Naive B cell (primary cell): ENCODE measurements at regions not wholly inside any gene's neighbourhood (a gene's known extent, or its start where the extent isn't known, plus 50 kb on each side); places are given as distances from the start of the nearest gene placed in this dataset.
"Not testable (repeated sequence)": the region's sequence is repeated elsewhere in the genome, so short reads cannot be mapped to it uniquely, and the experiment has no call there.

Experiments
- ATAC-seq, 2 donors: fragments of 150-1000 bp; cut with Tn5 transposase; 2 replicates each; pipeline ENCODE4 v1.10.0; 2021; ENCODE audit warnings: low read depth in 2 of 2, mild to moderate bottlenecking in 2 of 2, moderate library complexity in 2 of 2
- DNase-seq: peaks from one replicate; pipeline ENCODE4 v3.0.0; 2022
- H3K27ac Mint-ChIP-seq, 6 donors: one replicate each; pipeline ENCODE4 v1.8.0; 2020 to 2022; ENCODE audit warnings: mild to moderate bottlenecking in 6 of 6, mixed read lengths in 6 of 6, moderate library complexity in 5 of 6, inconsistent platforms in 2 of 6
- H3K27me3 Mint-ChIP-seq, 3 donors: one replicate each; pipeline ENCODE4 v1.8.0; 2021 to 2022; ENCODE audit warnings: mixed read lengths in 3 of 3, mild to moderate bottlenecking in 1 of 3
- H3K36me3 Mint-ChIP-seq, 2 donors: one replicate each; pipeline ENCODE4 v1.8.0; 2020 to 2022; ENCODE audit warnings: mixed read lengths in 2 of 2, inconsistent platforms in 1 of 2, mild to moderate bottlenecking in 1 of 2
- H3K4me1 Mint-ChIP-seq, 3 donors: one replicate each; pipeline ENCODE4 v1.8.0; 2020 to 2022; ENCODE audit warnings: mixed read lengths in 3 of 3, inconsistent platforms in 1 of 3, mild to moderate bottlenecking in 1 of 3, moderate library complexity in 1 of 3
- H3K4me3 Mint-ChIP-seq, 8 donors: one replicate each; pipeline ENCODE4 v1.8.0; 2020 to 2022; ENCODE audit warnings: mild to moderate bottlenecking in 8 of 8, mixed read lengths in 8 of 8, moderate library complexity in 8 of 8, inconsistent platforms in 2 of 8
- H3K9me3 Mint-ChIP-seq, 7 donors: one replicate each; pipeline ENCODE4 v1.8.0; 2020 to 2022; ENCODE audit warnings: mixed read lengths in 7 of 7, mild to moderate bottlenecking in 5 of 7, inconsistent platforms in 2 of 7, moderate library complexity in 1 of 7

DNA sequence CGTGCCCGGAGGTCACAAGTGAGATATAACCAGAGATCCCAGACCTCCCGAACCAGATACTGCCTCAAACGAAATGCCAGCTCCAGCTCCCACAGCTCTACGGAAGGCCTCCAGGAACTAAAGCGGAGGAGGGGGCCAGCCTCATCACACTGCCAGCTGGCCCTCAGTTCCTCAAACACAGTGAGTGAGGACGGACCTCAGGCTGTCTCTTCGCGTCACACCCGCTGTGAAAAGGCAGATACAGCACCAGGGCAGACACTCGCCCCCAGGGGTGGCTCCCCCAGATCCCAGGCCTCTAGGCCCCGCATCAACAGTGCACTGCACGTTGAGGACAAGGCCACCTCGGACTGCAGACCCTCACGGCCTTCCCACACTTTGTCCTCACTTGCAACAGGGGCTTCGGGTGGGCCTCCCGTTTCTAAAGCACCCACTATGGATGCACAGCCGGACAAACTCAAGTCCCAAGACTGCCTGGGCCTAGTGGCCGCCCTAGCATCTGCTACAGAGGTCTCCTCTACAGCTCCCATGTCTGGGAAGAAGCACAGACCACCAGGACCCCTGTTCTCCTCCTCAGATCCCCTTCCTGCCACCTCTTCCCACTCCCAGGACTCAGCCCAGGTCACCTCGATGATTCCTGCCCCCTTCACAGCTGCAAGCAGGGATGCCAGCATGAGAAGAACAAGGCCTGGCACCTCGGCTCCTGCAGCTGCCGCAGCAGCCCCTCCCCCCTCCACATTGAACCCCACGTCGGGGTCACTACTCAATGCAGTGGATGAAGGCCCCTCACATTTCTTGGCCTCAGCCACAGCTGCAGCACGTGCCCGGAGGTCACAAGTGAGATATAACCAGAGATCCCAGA lies 149.3 kb upstream of the C1QTNF3 start:
- DNase-seq, H3K4me3 Mint-ChIP-seq, H3K9me3 Mint-ChIP-seq, H3K27me3 Mint-ChIP-seq, ATAC-seq: not testable (repeated sequence)
- Mint-ChIP-seq H3K27ac (peak overlapping the region in 4 of 6 donors; percentile 35 to 70 (median 43)), H3K36me3 (peaks cover 24 to 33% of the 10 kb centered on the region in 2 donors), H3K4me1 (peaks cover 18 to 20% (median 18%) of the 10 kb centered on the region in 3 donors)

DNA sequence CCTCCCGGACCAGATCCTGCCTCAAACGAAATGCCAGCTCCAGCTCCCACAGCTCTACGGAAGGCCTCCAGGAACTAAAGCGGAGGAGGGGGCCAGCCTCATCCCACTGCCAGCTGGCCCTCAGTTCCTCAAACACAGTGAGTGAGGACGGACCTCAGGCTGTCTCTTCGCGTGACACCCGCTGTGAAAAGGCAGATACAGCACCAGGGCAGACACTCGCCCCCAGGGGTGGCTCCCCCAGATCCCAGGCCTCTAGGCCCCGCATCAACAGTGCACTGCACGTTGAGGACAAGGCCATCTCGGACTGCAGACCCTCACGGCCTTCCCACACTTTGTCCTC lies 149.9 kb upstream of the C1QTNF3 start:
- not testable (repeated sequence) for DNase-seq, H3K4me3 Mint-ChIP-seq, ATAC-seq, H3K27me3 Mint-ChIP-seq, H3K9me3 Mint-ChIP-seq
- Mint-ChIP-seq H3K27ac (peak overlapping the region in 2 of 6 donors; percentile 1 to 42), H3K4me1 (peaks cover 15 to 17% (median 16%) of the 10 kb centered on the region in 3 donors), H3K36me3 (peaks cover 24 to 33% of the 10 kb centered on the region in 2 donors)

DNA sequence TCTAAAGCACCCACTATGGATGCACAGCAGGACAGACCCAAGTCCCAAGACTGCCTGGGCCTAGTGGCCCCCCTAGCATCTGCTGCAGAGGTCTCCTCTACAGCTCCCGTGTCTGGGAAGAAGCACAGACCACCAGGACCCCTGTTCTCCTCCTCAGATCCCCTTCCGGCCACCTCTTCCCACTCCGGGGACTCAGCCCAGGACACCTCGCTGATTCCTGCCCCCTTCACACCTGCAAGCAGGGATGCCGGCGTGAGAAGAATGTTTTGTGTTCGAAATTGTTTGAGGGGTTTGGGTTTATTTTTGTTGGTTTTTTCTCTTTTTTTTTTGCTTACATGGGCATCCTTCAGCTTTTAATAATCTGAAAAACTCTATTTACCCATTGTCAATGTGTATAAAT lies 150.3 kb upstream of the C1QTNF3 start:
- not testable (repeated sequence) for ATAC-seq, H3K27me3 Mint-ChIP-seq, H3K9me3 Mint-ChIP-seq, H3K4me3 Mint-ChIP-seq, DNase-seq
- H3K4me1 Mint-ChIP-seq, result peaks cover 13 to 15% (median 14%) of the 10 kb centered on the region in 3 donors
- peak overlapping the region in 1 of 6 donors; percentile 29 for H3K27ac Mint-ChIP-seq
- peaks cover 24 to 33% of the 10 kb centered on the region in 2 donors for H3K36me3 Mint-ChIP-seq

DNA sequence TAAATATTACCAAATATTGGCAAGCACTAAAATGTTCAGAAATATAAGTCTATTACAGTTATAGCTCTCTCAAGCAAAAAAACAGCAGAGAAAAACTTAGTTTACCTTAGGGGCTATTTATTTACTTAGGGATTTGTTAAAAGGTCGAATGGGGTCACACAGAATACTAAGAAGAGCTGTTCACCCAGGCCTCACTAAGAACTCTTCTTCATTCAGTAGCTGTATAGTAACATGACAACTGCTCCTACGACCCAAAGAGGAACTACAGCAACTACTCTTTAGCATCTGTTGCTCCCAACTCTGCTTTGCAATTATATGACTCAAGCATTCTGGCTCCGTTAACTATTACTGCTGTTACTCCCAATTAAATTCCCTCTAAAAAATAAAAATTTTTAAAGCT lies 150.8 kb upstream of the C1QTNF3 start:
- not testable (repeated sequence) for H3K9me3 Mint-ChIP-seq, H3K27me3 Mint-ChIP-seq, ATAC-seq, DNase-seq, H3K4me3 Mint-ChIP-seq
- Mint-ChIP-seq H3K27ac (peak overlapping the region in 1 of 6 donors; percentile 29), H3K36me3 (peaks cover 24 to 33% of the 10 kb centered on the region in 2 donors), H3K4me1 (peaks cover 13 to 15% (median 14%) of the 10 kb centered on the region in 3 donors)

DNA sequence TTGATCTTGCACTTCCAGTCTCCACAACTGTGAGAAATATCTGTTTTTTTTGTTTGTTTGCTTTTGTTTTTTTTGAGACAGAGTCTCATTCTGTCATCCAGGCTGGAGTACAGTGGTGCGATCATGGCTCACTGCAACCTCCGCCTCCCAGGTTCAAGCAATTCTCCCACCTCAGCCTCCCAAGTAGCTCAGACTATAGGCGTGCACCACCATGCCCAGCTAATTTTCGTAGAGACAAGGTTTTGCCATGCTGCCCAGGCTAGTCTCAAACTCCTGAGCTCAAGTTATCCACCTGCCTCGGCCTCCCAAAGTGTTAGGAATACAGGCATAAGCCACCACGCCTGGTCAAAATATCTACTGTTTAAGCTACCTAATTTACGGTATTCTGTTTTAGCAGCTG lies 153.1 kb upstream of the C1QTNF3 start:
- Mint-ChIP-seq H3K4me1 (peaks cover 9 to 14% (median 11%) of the 10 kb centered on the region in 3 donors), H3K36me3 (peaks cover 11 to 18% of the 10 kb centered on the region in 2 donors), H3K27ac (peak overlapping the region in 1 of 6 donors; percentile 13)
- not testable (repeated sequence) for DNase-seq, H3K27me3 Mint-ChIP-seq, ATAC-seq, H3K9me3 Mint-ChIP-seq, H3K4me3 Mint-ChIP-seq

DNA sequence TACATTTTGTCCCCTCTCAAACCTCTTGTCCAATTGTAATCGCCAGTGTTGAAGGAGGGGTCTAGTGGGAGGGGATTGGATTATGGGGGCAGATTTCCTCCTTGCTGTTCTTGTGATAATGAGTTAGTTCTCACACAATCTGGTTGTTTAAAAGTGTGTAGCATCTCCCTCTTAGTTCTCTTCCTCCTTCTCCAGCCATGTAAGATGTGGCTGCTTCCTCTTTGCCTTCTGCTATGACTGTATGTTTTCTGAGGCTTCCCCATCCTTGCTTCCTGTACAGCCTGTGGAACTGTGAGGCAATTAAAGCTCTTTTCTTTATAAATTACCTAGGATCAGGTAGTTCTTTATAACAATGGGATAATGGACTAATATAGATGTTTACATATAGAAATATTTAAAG lies 162.3 kb upstream of the C1QTNF3 start:
- ATAC-seq, H3K36me3 Mint-ChIP-seq, H3K4me1 Mint-ChIP-seq, H3K9me3 Mint-ChIP-seq, H3K4me3 Mint-ChIP-seq, DNase-seq, H3K27me3 Mint-ChIP-seq: not testable (repeated sequence)
- H3K27ac Mint-ChIP-seq, result peak overlapping the region in 2 of 6 donors; percentile 79 to 87

DNA sequence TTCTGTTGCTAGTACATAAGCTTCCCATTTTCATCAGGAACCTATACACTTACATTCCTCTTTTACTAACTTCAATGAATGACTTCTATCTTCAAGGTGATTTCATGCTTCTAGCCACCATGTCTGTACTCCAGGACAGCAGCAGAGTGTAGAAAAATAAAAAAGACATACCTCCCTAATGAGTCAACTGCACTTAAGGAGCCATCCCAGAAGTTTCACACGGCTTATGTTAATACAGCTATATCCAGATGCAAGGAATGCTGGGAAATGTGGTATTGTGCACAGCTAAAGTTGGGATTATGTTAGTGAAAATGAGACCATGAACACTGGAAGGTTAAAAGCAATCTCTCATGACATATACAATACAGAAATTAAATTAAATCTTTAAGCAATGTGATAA lies 174.4 kb upstream of the C1QTNF3 start:
- H3K4me3 Mint-ChIP-seq, H3K27ac Mint-ChIP-seq, ATAC-seq, H3K27me3 Mint-ChIP-seq, H3K36me3 Mint-ChIP-seq, H3K9me3 Mint-ChIP-seq, H3K4me1 Mint-ChIP-seq, DNase-seq: not testable (repeated sequence)

DNA sequence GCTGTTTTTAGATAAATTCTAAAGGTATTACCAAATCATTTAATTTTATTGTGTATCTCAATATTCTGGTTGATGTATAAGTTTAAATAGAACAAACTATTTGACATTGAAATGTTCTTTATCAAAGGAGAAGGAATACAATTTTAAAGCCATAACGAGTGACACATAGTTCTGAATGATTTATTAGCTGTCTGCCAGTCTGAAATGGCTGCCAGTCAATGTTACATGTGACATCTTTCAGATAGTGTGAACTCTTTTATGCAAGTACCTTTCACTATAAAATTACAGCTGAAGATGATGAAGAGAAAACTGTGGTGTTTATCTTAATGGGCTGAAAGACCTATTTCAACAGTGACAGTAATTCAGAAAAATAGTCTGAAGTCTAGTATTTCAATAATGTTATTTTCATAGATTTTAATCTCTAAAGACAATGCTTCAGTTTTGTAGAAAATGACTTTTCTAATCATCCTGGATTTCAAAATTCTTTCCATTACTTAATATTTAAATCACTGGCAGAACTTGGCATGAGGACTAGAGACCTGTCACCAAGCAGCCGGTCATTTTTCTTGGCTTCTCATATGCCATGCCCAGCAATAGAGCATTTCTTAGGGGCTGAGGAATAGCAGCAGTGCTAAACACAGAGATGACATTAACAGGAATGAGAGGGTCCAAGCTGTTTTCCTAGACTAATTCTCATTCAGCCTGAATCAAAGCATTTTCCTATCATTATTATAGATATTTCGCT lies 178.5 kb upstream of the C1QTNF3 start:
- H3K9me3 Mint-ChIP-seq, H3K27ac Mint-ChIP-seq, ATAC-seq, H3K4me1 Mint-ChIP-seq, H3K27me3 Mint-ChIP-seq, DNase-seq, H3K4me3 Mint-ChIP-seq, H3K36me3 Mint-ChIP-seq: not testable (repeated sequence)

DNA sequence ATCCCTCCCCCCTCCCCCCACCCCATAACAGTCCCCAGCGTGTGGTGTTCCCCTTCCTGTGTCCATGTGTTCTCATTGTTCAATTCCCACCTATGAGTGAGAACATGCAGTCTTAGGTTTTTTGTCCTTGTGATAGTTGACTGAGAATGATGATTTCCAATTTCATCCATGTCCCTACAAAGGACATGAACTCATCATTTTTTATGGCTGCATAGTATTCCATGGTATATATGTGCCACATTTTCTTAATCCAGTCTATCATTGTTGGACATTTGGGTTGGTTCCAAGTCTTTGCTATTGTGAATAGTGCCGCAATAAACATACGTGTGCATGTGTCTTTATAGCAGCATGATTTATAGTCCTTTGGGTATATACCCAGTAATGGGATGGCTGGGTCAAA lies 180.1 kb upstream of the C1QTNF3 start:
- ATAC-seq, DNase-seq: not testable (repeated sequence)

DNA sequence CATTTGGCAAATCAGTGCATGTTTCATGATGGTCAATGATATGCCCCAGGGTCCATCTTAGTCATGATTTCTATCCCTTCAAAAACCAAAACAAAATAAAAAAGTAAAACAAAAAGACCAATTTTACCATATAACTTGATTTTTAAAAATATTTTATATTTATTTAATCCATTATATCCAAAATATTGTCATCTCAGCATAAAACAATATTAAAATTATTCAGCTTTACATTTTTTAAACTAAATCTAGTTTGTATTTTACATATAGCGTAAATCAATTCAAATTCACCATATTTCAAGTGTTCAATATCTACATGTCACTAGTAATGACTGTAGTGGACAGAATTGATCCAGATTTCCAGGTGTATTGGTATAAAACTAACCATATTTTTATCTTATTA lies 187.4 kb upstream of the C1QTNF3 start:
- H3K27me3 Mint-ChIP-seq, H3K4me1 Mint-ChIP-seq, H3K4me3 Mint-ChIP-seq, ATAC-seq, H3K36me3 Mint-ChIP-seq, DNase-seq, H3K9me3 Mint-ChIP-seq, H3K27ac Mint-ChIP-seq: not testable (repeated sequence)

More for the DNA sequence above, 180.1 kb upstream of the C1QTNF3 start:
- H3K36me3 Mint-ChIP-seq, H3K27me3 Mint-ChIP-seq, H3K4me1 Mint-ChIP-seq, H3K9me3 Mint-ChIP-seq, H3K27ac Mint-ChIP-seq, H3K4me3 Mint-ChIP-seq: not testable (repeated sequence)

DNA sequence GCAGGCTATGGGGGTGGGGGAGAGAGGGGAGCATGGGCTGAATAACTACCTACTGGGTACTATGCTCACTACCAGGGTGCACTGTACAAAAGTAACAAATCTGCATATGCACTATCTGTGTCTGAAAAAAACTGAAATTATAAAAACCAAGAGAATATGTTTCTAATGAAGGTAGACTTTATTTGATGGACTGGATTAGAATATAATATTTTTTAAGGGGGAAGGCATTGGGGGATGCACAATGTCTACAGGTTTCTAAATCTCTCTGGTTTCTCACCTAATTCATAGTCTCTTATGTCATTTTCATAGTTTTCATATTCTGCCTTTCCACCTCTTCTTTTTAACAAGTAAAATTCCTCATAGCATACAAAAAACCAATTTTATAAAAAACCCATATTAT lies 200.8 kb upstream of the C1QTNF3 start:
- not testable (repeated sequence) for H3K27me3 Mint-ChIP-seq, ATAC-seq, H3K36me3 Mint-ChIP-seq, DNase-seq, H3K9me3 Mint-ChIP-seq
- peak overlapping the region; percentile 63 to 95 (median 91) for H3K4me3 Mint-ChIP-seq
- peak overlapping the region in 3 of 6 donors; percentile 49 to 92 (median 75) for H3K27ac Mint-ChIP-seq
- peaks cover 0 to 22% (median 3%) of the 10 kb centered on the region in 3 donors for H3K4me1 Mint-ChIP-seq

DNA sequence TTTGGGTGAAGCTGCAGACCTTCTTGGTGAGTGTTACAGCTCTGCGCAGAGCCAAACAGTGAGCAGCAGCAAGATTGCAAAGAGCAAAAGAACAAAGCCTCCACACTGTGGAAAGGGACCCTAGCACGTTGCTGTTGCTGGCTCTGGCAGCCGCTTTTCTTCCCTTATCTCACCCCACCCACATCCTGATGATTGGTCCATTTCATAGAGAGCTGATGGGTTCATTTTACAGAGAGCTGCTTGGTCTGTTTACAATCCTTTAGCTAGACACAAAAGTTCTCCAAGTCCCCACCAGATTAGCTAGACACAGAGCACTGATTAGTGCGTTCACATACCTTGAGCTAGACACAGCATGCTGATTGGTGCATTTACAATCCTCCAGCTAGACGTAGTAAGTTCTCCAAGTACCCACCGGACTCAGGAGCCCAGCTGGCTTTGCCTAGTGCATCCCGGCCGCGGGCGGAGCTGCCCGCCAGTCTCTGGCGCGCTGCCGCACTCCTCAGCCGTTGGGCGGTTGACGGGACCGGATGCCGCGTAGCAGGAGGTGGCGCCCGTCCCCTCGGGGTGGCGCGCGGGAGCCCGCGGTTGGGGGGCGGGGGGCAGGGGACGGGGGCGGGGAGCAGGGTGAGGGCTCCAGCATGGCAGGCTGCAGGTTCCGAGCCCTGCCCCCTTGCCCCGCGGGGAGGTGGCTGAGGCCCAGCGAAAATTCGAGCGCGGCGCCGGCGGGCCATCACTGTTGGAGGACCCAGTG lies 201.4 kb upstream of the C1QTNF3 start:
- H3K9me3 Mint-ChIP-seq, H3K27me3 Mint-ChIP-seq, H3K36me3 Mint-ChIP-seq: not testable (repeated sequence)
- H3K4me3 Mint-ChIP-seq, result peak overlapping the region; percentile 63 to 95 (median 91)
- ATAC-seq (peak; percentile 89 to 90), DNase-seq (peak; percentile 82)
- peaks cover 0 to 22% (median 3%) of the 10 kb centered on the region in 3 donors for H3K4me1 Mint-ChIP-seq
- peak overlapping the region; percentile 41 to 97 (median 64) for H3K27ac Mint-ChIP-seq

DNA sequence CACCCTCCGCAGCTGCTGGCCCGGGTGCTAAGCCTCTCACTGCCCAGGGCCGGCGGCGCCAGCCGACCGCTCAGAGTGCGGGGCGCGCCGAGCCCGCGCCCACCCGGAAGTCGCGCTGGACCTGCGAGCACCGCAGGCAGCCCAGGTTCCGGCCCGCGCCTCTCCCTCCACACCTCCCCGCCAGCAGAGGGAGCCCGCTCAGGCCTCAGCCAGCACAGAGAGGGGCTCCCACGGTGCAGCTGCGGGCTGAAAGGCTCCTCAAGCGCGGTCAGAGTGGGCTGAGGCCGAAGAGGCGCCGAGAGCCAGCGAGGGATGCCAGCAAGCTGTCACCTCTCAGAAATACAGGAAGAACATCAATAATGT lies 202.0 kb upstream of the C1QTNF3 start:
- peak overlapping the region in 3 of 6 donors; percentile 58 to 90 (median 75) for H3K27ac Mint-ChIP-seq
- not testable (repeated sequence) for DNase-seq, H3K27me3 Mint-ChIP-seq, H3K9me3 Mint-ChIP-seq, H3K36me3 Mint-ChIP-seq
- ATAC-seq, result peak; percentile 87 to 88
- peak overlapping the region in 3 of 8 donors; percentile 63 to 90 (median 80) for H3K4me3 Mint-ChIP-seq
- peaks cover 0 to 22% (median 3%) of the 10 kb centered on the region in 3 donors for H3K4me1 Mint-ChIP-seq
